IPS-NIHi11 (cell line): ENCODE measurements at regions not wholly inside any gene's neighbourhood (a gene's known extent, or its start where the extent isn't known, plus 50 kb on each side); places are given as distances from the start of the nearest gene placed in this dataset.

Experiments used
- DNase-seq: peaks from one replicate; pipeline ENCODE4 v3.0.0; 2012; ENCODE audit warnings: mixed read lengths, low spot score

DNA sequence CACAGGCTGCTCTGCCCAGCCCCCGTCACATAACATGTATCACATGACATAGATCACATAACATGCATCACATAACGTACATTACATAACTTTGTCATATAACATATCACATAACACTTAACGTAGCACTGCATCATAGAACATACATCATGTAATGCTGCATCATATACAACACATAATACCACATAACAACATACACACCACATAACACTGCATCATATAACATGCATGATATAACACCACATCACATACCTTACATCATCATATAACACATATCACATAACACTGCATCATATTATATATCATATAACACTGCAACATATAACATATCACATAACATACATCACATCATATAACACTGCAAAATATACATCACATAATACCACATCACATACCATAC is 83.8 kb downstream of the AXIN2 start:
- DNase-seq = no peak

DNA sequence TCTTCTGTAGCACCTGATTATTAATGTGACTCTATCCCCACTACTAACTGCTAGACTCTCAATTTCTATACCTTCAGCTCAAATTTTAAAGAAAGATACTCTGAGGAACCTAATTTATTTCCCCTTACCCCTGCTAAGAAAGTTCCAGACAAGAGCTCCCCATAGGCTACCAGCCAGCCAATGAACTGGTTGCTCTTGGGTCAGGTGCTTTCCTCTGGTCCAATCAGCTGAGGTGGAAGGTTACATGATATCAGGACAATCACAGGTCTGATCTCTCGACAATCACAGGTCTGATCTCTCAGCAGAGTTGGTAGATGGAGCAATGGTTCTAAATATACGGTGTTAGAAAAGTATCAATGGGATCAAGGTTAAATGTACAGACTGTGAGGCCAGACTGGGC is 86.8 kb downstream of the AXIN2 start:
- DNase-seq = no peak

DNA sequence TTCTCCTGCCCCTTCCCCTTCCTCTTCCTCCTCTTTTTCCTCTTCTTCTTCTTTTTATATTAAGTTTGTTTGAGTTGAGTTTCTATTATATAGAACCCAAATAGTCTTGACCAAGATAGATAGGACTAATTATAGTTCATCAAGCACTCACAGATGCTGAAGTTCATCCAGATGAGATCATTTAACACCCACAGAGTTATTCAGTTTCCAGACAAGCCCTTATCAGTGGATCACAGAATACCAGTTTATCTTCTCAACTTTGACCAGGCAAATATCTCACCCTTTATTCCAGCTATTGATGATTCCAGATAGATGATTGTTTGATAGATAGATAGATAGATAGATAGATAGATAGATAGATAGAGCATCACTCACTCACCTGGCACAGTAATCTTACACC is 87.5 kb downstream of the AXIN2 start:
- DNase-seq = no peak

DNA sequence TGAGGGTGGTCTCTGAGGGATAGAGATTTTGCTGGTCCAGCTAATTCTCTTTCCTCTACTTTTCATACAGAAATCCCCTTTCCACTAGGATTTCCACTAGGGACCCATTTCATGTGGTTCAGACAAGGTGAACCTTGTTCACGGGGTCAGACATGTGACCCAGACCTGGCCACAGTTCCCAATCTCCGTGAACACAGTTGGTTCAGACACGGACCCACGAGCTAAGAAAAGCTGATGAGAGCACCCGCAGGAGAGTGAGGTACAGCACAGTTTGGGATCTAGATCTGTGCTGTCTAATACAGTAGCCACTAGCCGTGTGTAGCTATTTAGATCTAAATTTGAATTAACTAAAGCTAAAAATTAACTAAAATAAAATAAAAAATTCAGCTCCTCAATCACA is 88.1 kb downstream of the AXIN2 start:
- DNase-seq = no peak

- no peak for DNase-seq
These were observed 88.7 kb downstream of the AXIN2 start for GRCh38 chr17:65472666-65473309.

DNA sequence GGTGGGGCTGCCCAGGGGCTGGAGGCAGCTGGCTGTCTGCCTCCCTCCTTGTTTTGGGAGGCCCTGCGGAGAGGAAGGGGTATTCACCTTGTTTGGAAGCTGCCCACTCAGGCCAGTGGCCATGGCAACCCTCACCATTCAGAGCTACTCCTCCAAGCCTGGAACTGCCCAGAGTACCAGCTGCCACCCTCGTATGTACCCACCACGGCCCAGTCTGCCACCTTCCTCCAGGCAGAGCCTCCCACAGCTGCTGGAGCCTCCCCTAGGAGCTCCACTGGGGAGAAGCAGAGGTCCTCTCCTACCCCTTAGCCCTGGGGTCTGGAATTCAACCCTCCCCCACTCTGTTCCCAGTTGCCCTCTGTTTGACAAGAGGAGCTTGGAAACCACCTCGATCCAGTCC is 90.7 kb downstream of the AXIN2 start:
- DNase-seq = no peak

- DNase-seq = no peak
These were observed 93.1 kb downstream of the AXIN2 start for GRCh38 chr17:65468321-65468720.

- no peak for DNase-seq
These were observed 94.3 kb downstream of the AXIN2 start for GRCh38 chr17:65467156-65467555.

DNA sequence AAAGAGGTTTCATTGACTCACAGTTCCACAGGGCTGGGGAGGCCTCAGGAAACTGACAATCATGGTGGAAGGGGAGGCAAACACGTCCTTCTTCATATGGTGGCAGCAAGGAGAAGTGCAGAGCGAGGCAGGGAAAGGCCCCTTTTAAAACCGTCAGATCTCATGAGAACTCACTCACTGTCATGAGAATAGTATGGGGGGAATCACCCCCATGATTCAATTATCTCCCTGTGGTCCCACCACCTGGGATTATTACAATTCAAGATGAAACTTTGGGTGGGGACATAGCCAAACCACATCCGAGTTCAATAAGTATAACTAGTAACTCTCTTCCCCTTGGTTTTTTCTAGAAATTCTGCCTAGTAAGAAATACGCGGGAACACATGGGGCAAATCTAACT is 94.9 kb downstream of the AXIN2 start:
- DNase-seq = no peak

DNA sequence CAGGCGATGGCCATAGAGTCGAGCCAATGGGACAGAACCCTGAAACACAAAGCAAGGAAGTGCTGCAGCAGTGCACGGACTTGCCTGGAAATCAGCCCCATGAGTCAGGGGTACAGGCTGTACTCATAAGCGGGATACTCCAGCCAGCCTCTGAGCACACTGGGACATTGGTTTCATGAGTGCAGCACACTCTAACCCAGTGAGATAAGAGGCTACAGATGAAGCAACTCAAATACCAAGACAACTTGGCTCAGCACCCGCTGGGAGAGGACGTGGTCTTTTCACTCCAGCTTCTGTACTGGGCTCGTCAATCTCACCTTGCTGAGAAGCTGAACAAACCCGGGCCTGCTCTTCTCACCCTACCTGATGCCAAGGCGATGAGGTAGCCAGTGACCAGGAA is 98.2 kb downstream of the AXIN2 start:
- DNase-seq = no peak

DNA sequence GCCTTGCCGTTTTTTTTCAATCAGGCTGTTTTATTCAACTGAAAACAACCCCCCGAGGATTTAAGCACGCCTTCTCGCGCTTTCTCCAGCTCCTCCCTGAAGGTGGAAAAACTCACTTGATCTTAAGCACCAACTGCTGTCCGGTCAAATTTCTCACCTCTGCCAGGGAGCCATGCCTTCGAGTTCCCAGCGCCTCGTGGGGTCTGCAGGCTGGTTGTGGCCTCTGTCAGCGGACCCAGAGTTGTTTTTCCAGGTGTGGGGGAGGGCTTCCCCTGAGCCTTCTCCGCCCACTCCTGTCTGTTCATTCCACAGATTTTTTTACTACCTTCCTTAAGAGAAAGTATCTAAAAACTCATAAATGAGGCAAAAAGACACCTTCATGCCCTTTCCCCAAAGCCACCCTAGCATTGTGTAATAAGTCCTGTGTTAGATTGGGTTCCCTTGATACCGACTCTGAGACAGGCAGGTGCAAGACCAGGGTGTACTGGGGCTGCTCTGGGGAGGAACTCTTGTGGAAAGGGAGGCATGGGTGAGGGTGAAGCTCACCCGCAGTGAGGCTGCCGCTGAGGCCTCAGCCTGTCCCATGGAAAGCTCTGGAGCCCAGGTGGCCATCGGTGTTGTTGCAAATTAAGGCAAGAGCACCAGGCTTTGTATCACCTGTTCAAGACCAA is 101.6 kb downstream of the AXIN2 start:
- no peak for DNase-seq

DNA sequence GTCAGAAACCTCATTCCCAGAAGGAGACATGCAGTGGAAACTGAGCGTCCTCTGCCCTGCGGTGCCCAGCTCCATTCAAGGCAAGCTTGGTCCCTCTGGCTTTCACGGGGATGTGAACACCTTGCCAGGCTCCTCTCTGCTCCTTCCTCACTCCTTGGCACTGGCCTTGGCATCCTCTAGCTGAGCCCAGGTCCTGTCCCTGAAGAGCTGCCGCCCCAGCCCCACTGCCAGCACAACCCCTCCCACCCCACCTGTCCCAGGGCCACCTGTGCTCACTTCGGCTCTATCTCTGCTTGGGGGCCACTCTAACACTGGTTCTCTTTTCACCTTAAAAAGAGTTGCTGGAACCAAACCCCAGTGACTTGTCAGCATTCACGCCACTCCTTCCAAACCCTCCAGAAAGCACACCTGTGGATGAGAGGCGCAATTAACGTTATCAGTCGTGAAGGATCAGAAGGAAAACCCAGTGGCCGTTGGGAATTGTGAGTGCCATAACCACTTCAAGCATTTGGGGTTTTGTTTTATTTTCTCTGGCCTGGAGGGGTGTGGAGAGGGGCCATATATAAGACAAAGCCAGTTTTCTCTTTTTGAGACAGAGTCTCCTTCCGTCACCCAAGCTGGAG is 103.7 kb downstream of the AXIN2 start:
- DNase-seq = no peak

DNA sequence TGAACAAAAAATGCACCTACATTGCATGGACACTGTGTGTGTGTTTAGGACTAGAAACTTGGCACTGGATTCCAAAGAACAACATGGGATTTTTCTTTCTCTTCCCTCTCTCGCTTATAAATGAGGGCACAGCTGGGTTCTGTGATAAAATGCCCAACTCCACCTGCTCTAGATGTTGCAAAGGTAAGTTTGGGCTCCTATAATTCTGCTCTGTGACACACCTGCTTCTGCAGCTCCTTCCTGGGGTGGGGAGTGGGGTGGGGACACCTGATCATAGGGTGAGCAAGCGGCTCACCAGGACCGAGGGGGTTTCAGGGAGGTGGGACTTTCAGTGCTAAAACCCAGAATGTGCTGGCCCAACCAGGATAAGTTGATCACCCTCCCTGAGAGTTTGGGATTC is 104.3 kb downstream of the AXIN2 start:
- no peak for DNase-seq

DNA sequence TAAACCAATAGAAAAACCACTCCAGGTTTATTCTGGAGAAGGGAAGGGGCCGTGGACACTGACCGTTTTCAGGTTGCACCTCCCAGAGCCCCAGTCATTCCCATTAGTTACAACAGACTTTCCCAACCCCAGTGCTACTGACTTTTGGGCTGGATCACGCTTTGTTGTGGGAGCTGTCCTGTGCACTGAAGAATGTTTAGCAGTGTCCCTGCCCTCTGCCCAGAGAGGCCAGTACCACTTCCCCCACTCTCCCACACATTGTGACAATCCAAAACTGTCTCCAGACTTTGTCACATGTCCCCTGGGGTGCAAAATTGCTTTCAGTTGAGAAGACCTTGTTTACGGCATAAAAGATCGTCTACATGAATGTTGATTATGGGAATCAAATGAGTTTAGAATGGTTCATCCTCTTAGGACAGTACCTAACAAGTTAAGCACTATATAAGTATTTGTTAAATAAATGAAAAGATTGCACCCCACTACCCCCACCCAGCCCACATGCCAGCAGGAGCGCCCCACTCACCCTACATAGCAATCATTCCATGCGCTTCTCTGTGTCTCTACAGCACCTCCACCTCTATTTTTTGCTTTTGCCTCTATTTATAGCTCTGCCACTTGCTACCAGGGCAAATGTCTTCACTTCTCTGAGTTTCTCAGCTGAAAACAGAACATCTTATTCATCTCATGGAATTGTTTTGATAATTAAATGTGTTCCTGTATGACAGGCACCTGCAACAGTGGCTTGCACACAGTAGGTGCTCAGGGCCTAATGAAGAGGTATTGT is 104.9 kb downstream of the AXIN2 start:
- no peak for DNase-seq

GRCh38 chr17:65455972-65456343 is 105.5 kb downstream of the AXIN2 start:
- DNase-seq = peak; percentile 41

DNA sequence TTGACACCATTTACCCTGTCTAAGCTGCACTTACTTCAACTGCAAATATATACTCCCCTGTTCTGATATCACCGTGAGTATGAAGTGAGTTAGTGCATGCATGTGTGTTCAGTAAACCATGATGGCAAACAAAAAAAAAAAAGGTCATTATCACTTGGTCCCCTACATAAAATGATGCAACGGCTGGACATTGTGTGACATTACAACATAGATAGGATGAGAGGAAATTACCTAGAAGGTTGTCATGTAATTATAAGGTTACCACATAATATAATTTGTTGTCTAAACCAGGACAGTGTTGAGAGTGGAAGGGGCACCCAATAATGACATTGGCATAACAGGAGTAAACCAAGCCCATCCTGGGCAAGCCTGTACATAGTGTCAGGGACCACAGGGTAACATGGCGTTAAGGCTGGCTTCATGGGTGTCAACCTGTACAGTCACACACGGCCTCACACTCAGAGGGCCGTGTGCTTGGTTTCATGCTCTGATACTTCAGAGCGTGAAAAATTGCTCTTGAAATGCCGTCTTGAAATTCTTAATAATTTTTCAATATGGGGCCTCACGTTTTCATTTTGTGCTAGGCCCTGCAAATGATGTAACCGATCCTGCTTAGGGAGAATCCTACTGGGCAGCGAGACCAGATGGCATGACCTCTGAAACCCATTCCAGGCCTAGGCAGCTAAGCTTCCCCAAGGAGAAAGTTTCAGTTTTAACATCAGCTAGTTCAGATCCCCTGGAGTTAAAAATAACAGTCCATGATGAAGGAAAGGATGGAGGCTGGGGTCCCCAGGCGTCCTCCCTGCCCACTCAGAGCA is 106.1 kb downstream of the AXIN2 start:
- no peak for DNase-seq

- DNase-seq = no peak
These were observed 108.1 kb downstream of the AXIN2 start for GRCh38 chr17:65453204-65453931.

DNA sequence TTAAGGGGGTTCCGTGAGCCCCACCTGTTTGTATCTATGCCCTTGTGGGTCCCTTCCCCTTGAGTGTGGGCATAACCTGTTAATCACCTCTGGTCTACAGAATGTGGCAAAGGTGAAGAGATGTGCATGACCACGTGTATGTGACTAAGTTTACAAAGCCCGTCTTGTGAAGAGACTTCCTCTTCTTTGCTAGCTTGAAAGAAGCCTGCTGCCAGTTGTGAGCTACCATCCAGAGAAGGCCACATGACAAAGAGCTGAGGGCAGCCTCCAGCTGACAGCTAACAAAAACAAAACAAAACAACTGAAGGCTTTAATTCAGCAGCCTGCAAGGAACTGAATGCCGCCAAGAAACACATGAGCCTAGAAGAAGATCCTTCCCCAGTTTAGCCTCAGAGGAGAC is 112.0 kb downstream of the AXIN2 start:
- DNase-seq = no peak

- DNase-seq = no peak
These were observed 113.6 kb downstream of the AXIN2 start for GRCh38 chr17:65447823-65448222.

- DNase-seq = no peak
These were observed 114.5 kb downstream of the AXIN2 start for GRCh38 chr17:65446838-65447526.

DNA sequence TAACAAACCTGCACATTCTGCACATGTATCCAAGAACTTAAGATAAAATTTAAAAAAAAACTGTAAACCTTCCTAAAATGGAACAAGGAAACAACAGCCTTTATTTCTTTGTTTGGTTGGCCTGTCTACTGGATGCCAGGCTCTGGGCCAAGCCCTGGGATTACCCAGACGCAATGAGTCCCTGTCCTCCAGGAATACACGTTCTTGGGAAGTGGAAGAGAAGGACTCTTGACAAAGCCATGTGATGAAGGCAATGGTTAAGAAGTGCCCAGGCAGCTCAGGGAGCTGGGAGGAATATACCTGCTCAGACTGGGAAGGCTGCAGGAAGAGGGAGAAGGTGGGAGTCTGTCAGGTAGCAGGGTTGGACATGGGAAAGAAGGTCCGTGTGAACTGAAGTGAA is 115.4 kb downstream of the AXIN2 start:
- DNase-seq = no peak
